CD4-positive, alpha-beta T cell (primary cell): ENCODE measurements at regions not wholly inside any gene's neighbourhood (a gene's known extent, or its start where the extent isn't known, plus 50 kb on each side); places are given as distances from the start of the nearest gene placed in this dataset.

ENCODE experiments used
- ATAC-seq: fragments of 200-7000 bp; cut with Tn5 transposase; one replicate; pipeline ENCODE4 v1.10.0; 2022; ENCODE audit warnings: mild to moderate bottlenecking; ENCODE audit not compliant: poor library complexity
- CTCF ChIA-PET: fragments of 350-600 bp; sonication (Branson Sonifier 250); formaldehyde crosslinking; loops from one replicate; lab custom pipeline; 2021; ENCODE audit warnings: antibody characterized with exemption, inconsistent platforms; lab: Charles Lee
- POLR2A ChIA-PET: fragments of 350-600 bp; sonication (Branson Sonifier 250); formaldehyde crosslinking; loops from one replicate; lab custom pipeline; 2021; ENCODE audit warnings: antibody characterized with exemption, inconsistent platforms; lab: Charles Lee
- DNase-seq, 14 experiments: peaks; one replicate each; pipeline ENCODE4 v3.0.0-alpha.2; 2013 to 2020; ENCODE audit warnings: mixed read lengths in 2 of 14
- H3K27ac ChIP-seq, 2 donors: one replicate each; pipeline versions ENCODE4 v1.5.1 to v1.7.0; 2013; ENCODE audit warnings: low read length in 2 of 2, low read depth in 1 of 2, mild to moderate bottlenecking in 1 of 2
- H3K27me3 ChIP-seq, 2 experiments: 1 replicate in 1 of 2; 2 replicates in 1 of 2; pipeline versions ENCODE4 v1.6.1 to v1.7.0; 2013; ENCODE audit warnings: low read length in 2 of 2, control low read depth in 1 of 2, mild to moderate bottlenecking in 1 of 2, moderate library complexity in 1 of 2; ENCODE audit not compliant: insufficient read depth in 2 of 2, control insufficient read depth in 1 of 2
- H3K36me3 ChIP-seq: one replicate; pipeline ENCODE4 v1.6.1; 2013; ENCODE audit warnings: low read length, control low read depth; ENCODE audit not compliant: insufficient read depth
- H3K4me1 ChIP-seq: one replicate; pipeline ENCODE4 v1.6.1; 2013; ENCODE audit warnings: low read length, control low read depth; ENCODE audit not compliant: insufficient read depth
- H3K4me3 ChIP-seq: one replicate; pipeline ENCODE4 v1.5.1; 2013; ENCODE audit warnings: mild to moderate bottlenecking, low read length, moderate library complexity
- H3K9me3 ChIP-seq, 2 experiments: 1 replicate in 1 of 2; 2 replicates in 1 of 2; pipeline versions ENCODE4 v1.6.1 to v1.7.0; 2013; ENCODE audit warnings: low read length in 2 of 2, mild to moderate bottlenecking in 2 of 2, control low read depth in 1 of 2, moderate library complexity in 1 of 2; ENCODE audit not compliant: control insufficient read depth in 1 of 2, insufficient read depth in 1 of 2
- H3K27ac Mint-ChIP-seq: one replicate; pipeline ENCODE4 v1.8.0; 2020; ENCODE audit warnings: mixed read lengths
- H3K27me3 Mint-ChIP-seq: one replicate; pipeline ENCODE4 v1.8.0; 2021; ENCODE audit warnings: mixed read lengths
- H3K36me3 Mint-ChIP-seq: one replicate; pipeline ENCODE4 v1.8.0; 2021; ENCODE audit warnings: low read depth, mixed read lengths
- H3K4me1 Mint-ChIP-seq: one replicate; pipeline ENCODE4 v1.8.0; 2021; ENCODE audit warnings: low read depth, mixed read lengths
- H3K4me3 Mint-ChIP-seq: one replicate; pipeline ENCODE4 v1.8.0; 2020; ENCODE audit warnings: mild to moderate bottlenecking, mixed read lengths
- H3K9me3 Mint-ChIP-seq: one replicate; pipeline ENCODE4 v1.8.0; 2020; ENCODE audit warnings: mixed read lengths
- CTCF ChIP-seq: fragments of 200-600 bp; IDR thresholded peaks from one replicate; pipeline ENCODE4 v1.8.0; 2022; ENCODE audit warnings: antibody characterized with exemption, mild to moderate bottlenecking
- intact Hi-C, 2 experiments: fragments of 100-400 bp; cut with DNase I in 1 of 2; cut with micrococcal nuclease in 1 of 2; formaldehyde crosslinking; loops; one replicate each; pipeline versions ENCODE4 v1.15.1 to v1.9.0; 2023 to 2025; cut with DNase I, micrococcal nuclease

- H3K9me3 ChIP-seq, result peaks cover 0 to 12% of the 10 kb centered on the region in 2 experiments
- no peak overlapping the region for H3K4me3 Mint-ChIP-seq
- H3K4me1 ChIP-seq, result no peaks in the 10 kb centered on the region
- no peaks in the 10 kb centered on the region for H3K27me3 Mint-ChIP-seq
- no peaks in the 10 kb centered on the region for H3K9me3 Mint-ChIP-seq
- H3K27me3 ChIP-seq, result no peaks in the 10 kb centered on the region
- H3K27ac ChIP-seq, result no peak overlapping the region
- ChIA-PET POLR2A (interaction anchor here (1.2 kb wide), 1 partner anchor 30 kb away, joined by 3 read pairs; no protein-coding TSS in a partner anchor), CTCF (no interaction called here)
- no peak overlapping the region for H3K4me3 ChIP-seq
- no peaks in the 10 kb centered on the region for H3K36me3 Mint-ChIP-seq
- intact Hi-C loops, result no loop called here
- no peak for TF ChIP-seq CTCF
- no peak overlapping the region for H3K27ac Mint-ChIP-seq
- ATAC-seq (no peak), DNase-seq (peak in 2 of 14 experiments; percentile 2 to 21)
- no peaks in the 10 kb centered on the region for H3K4me1 Mint-ChIP-seq
- H3K36me3 ChIP-seq, result no peaks in the 10 kb centered on the region
These were observed 154.4 kb upstream of the COL5A1 start for GRCh38 chr9:134487066-134487710.

- H3K9me3 Mint-ChIP-seq, result no peaks in the 10 kb centered on the region
These were observed 153.0 kb upstream of the COL5A1 start for GRCh38 chr9:134488331-134489280.

More at GRCh38 chr9:134488331-134489280, 153.0 kb upstream of the COL5A1 start:
- no peaks in the 10 kb centered on the region for H3K36me3 ChIP-seq
- peaks cover 2 to 5% of the 10 kb centered on the region in 2 experiments for H3K27me3 ChIP-seq
- no peak overlapping the region for H3K4me3 Mint-ChIP-seq
- no peak overlapping the region for H3K27ac Mint-ChIP-seq
- ChIA-PET CTCF (no interaction called here), POLR2A (no interaction called here)
- no peak for ATAC-seq
- DNase-seq, result peak in 3 of 14 experiments; percentile 1 to 24 (median 6)
- H3K27ac ChIP-seq, result no peak overlapping the region
- no peak overlapping the region for H3K4me3 ChIP-seq
- no peak for TF ChIP-seq CTCF
- H3K9me3 ChIP-seq, result peaks cover 0 to 14% of the 10 kb centered on the region in 2 experiments
- H3K4me1 ChIP-seq, result no peaks in the 10 kb centered on the region
- no peaks in the 10 kb centered on the region for H3K36me3 Mint-ChIP-seq
- no peaks in the 10 kb centered on the region for H3K4me1 Mint-ChIP-seq
- intact Hi-C loops, result no loop called here
- H3K27me3 Mint-ChIP-seq, result peaks cover 10% of the 10 kb centered on the region
